ENCODE measurements at regions not wholly inside any gene's neighbourhood (a gene's known extent, or its start where the extent isn't known, plus 50 kb on each side); places are given as distances from the start of the nearest gene placed in this dataset.

- DNase-seq: no peak
- intact Hi-C loops (cut with DNase I): no loop called here
Measured at GRCh38 chr20:7416382-7416781, 523.9 kb downstream of the HAO1 start.

DNA sequence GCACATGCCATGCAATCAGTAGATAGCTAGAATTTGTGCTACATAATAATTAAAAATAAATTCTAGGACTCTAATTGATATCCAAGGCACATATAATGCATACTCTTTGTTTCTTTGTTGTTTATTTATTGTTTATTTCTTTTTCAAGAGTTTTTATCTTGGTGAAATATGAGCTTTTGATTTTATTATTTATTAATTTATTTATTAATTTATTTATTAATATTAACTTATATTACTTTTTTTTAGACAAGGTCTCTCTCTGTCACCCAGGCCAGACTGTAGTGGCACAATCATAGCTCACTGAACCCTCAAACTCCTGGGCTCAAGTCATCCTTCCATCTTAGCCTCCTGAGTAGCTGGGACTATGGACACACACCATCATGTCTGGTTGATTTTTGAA is 519.9 kb downstream of the HAO1 start:
- intact Hi-C loops (cut with DNase I): no loop called here
- no peak for DNase-seq

DNA sequence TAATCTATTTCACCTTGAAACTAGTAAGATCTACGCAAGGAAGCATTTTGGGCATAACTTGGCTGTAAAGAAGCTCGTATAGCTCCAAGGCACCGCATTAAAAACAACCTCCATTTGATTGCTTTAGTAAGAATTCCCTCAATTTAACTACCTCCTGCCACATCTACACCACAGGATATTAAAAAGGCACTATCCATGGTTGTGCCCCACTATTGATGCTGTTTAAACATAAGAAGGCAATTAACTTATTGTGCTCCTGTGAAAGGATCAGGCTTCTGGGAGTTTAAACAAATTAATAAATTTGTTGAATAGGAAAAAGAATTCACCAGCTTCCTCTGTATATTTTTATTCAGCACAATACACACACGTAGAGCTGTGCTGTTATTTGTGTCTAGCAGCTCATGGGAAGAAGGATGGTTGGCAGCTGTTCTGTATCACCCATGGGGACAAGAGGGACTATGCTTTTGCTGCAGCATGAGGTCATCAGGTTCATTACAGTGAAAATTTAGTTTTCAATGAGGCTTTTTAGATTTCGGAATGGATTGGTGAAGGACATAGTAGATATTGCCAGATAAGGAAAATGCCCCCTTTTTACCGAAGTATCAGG is 513.3 kb downstream of the HAO1 start:
- intact Hi-C loops (cut with DNase I): no loop called here
- no peak for DNase-seq

DNA sequence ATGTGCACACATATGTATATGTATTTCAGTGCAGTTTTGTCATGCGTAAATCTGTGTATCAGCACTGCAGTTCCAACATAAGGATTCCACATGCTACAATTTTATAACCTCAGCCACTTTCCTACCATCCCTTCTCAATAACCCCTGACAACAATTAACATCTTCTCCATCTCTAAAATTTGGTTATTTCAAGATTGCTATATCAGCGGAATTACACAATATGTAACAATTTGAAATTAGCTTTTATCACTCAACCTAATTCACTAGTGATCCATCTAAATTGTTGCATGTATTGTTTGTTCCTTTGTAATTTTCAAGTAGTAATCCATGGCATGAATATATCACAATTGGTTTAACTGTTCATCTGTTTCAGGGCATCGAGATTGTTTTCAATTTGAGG is 511.3 kb downstream of the HAO1 start:
- no peak for DNase-seq
- intact Hi-C loops (cut with DNase I): no loop called here

DNA sequence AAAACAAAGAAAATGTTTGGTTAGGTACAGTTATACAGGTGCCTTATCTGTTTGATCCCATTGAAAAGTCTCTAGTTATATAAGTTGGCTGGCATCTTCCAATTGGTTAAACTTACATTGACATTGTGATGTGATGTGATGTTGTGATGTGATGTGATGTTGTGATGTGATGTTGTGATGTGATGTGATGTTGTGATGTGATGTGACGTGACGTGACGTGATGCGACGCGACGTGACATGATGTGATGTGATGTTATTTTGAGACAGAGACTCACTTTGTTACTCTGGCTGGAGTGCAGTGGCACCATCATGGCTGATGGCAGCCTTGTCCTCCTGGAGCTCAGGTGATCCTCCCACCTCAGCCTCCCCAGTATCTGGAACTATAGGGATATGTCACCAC is 507.6 kb downstream of the HAO1 start:
- intact Hi-C loops (cut with DNase I): no loop called here

GRCh38 chr20:7437311-7437710 is 502.9 kb downstream of the HAO1 start:
- intact Hi-C loops (cut with DNase I): no loop called here
- DNase-seq: no peak

More for the DNA sequence above, 507.6 kb downstream of the HAO1 start:
- DNase-seq: no peak

DNA sequence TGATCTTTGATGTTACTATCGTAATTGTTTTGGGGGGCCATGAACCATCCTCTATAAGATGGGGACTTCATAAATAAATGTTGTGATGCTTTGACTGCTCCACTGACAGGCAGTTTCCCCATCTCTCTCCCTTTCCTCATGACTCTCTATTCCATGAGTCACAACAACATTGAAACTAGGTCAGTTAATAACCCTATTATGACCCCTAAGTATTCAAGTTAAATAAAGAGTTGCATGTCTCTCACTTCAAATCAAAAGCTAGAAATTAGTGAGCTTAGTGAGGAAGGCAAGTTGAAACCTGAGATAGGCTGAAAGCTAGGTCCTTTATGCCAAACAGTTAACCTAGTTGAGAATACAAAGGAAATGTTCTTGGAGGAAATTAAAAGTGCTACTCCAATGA is 491.0 kb downstream of the HAO1 start:
- intact Hi-C loops (cut with DNase I): no loop called here
- no peak for DNase-seq

DNA sequence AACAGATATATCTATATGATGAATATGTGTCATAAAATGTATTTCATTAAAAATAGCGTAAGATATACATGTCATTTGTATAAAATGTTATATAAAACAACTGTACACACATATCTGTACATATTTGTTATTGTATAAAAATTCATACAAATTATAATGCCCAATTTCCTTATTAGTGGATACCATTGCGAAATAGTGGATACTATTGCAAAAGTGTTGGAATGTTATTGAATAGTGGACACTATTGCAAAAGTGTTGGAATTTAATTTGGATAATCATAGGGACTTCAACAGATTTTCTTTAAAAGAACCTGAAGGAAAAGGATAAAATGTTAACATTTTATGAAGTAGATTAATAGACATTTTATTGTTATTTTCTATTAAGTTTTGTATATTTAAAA is 487.4 kb downstream of the HAO1 start:
- DNase-seq: no peak
- intact Hi-C loops (cut with DNase I): no loop called here

GRCh38 chr20:7454047-7454446 is 486.2 kb downstream of the HAO1 start:
- no peak for DNase-seq
- intact Hi-C loops (cut with DNase I): no loop called here

- intact Hi-C loops (cut with DNase I): no loop called here
- DNase-seq: no peak
Measured at GRCh38 chr20:7458459-7458858, 481.8 kb downstream of the HAO1 start.

DNA sequence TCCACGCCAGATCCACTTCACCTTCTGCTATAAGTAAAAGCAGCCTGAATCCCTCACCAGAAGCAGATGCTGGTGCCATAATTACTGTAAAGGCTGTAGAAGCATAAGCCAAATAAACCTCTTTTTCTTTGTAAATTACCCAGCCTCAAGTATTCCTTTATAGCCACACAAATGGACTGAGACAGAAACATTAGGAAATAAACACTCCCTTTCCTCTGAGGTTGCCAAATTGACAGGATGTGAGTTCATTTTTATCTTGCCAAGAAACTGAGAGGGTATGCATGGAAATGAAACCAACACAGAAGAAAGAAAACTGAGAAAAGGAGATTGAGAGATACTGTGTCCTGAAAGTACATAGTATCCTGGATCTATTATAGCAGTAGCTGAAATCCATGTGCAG is 481.2 kb downstream of the HAO1 start:
- no peak for DNase-seq
- intact Hi-C loops (cut with DNase I): no loop called here

DNA sequence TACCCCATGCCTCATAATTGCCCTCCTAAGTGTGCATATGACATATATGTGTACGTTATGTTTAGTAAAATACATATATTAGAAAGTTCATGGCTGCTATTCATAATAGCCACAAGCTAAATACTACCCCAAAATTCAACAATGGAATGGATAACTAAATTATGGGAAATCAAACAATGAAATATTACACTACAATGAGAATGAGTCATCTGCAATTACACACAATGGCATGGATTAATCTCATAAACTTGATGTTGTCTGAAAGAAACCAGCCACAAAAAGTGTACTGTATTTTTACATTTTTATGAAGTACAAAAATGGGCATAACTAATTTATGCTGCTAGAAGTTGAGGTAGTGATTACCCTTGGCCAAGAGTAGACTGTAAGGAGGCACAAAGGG is 477.0 kb downstream of the HAO1 start:
- intact Hi-C loops (cut with DNase I): no loop called here

DNA sequence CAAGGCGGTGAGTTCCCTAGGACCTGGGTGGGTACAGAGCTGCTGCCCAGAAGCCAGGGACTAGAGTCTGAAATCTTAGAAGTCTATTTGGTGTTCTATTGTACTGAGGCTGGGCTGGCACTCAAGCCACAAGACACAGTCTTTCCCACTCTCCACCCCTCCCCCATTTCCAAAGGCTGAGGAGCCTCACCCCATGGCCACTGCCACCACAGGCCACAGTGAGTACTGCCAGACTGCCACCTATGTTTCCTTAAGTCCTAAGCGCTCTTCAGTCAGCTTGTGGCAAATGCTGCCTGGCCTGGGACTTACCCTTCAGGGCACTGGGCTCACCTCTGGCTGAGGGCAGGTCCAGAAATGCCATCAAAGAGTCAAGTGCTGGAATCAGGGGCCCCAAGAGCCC is 469.3 kb downstream of the HAO1 start:
- intact Hi-C loops (cut with DNase I): no loop called here
- no peak for DNase-seq

More for the DNA sequence above, 477.0 kb downstream of the HAO1 start:
- no peak for DNase-seq

DNA sequence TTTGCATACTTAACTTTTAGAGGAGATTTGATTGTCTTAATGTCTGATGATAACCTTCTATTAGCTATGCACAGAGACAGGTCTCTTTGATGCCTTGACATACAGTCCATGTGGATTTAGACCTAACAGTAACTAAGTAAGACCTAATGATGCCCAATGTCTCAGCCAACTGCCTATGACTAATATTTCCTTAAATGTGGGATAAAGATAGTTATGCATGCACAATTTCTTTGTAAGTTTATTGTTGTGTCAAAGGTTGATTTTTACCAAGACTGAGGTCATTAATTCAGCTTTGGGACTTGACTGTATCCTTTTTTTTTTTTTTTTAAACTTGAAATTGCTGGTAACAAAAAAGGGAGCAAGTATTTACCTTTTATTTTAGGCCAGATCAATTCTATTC is 450.0 kb downstream of the HAO1 start:
- intact Hi-C loops (cut with DNase I): no loop called here
- DNase-seq: no peak

- intact Hi-C loops (cut with DNase I): no loop called here
- no peak for DNase-seq
Measured at GRCh38 chr20:7492257-7492656, 448.0 kb downstream of the HAO1 start.

GRCh38 chr20:7493311-7493710 is 446.9 kb downstream of the HAO1 start:
- intact Hi-C loops (cut with DNase I): no loop called here
- DNase-seq: no peak

DNA sequence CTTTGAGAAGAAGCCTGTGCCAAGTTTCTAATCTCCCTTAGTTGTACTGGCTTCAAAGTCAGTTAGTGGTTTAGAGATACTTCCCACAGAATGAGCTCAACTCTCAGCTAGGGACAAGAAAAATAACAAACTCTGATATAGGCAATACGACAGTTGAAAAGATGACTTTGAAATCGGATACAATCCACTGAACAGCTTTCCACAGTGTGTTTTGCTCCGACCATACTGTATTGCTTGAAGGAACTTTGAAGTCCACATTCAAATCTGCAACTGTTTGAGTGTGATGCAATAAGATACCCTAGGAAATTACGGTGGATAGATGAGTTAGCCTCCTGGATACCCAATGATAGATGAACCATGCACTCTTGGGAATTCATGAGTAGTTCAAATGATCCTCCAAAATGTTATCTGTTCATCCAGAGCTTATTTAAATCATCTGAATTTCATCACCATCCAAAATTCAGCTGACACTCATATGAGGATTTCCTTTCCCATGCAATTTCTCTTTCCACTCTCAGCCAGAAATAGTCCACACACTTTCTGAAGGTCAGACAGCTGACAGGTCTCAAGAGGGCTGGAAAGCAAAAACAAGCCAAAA is 443.8 kb downstream of the HAO1 start:
- intact Hi-C loops (cut with DNase I): no loop called here
- DNase-seq: no peak

DNA sequence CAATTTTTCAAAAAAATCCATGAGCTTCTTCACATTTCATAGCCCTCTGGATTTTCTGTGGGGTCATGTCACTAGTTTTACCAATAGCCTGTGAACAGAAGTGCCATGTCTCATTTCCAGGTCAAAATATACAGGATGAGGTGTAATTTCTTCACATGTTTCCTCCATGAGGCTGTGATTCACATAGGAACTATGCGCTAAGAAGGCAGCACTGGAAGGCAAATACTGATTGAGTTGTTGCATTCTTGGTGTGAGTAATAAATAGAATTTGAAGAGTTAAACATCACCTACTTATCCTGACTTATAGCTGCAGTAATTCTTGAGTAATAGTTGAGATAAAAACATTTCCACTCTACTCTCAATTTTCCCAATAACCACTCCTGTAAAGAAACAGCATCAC is 442.3 kb downstream of the HAO1 start:
- intact Hi-C loops (cut with DNase I): no loop called here
- no peak for DNase-seq

- no peak for DNase-seq
- intact Hi-C loops (cut with DNase I): no loop called here
Measured at GRCh38 chr20:7499201-7499600, 441.1 kb downstream of the HAO1 start.

GRCh38 chr20:7500231-7500663 is 440.0 kb downstream of the HAO1 start:
- intact Hi-C loops (cut with DNase I): no loop called here
- no peak for DNase-seq

GRCh38 chr20:7503501-7503900 is 436.8 kb downstream of the HAO1 start:
- no peak for DNase-seq

More at GRCh38 chr20:7503501-7503900, 436.8 kb downstream of the HAO1 start:
- intact Hi-C loops (cut with DNase I): no loop called here
